Activated CD4-positive, alpha-beta T cell treated with anti-CD3 and anti-CD28 coated beads, Interleukin-2, Interleukin-6, amounts not matched to agents 100 ng/mL and 50 ng/mL, durations not matched to agents 16 hours and 8 hours (primary cell): ENCODE measurements at regions not wholly inside any gene's neighbourhood (a gene's known extent, or its start where the extent isn't known, plus 50 kb on each side); places are given as distances from the start of the nearest gene placed in this dataset.

Experiments
- DNase-seq: peaks from one replicate; pipeline ENCODE4 v3.0.0-alpha.2; 2020

GRCh38 chr2:120596990-120597594, 138.6 kb upstream of the GLI2 start:
- DNase-seq = no peak

GRCh38 chr2:120597595-120598193, 138.0 kb upstream of the GLI2 start:
- no peak for DNase-seq

- no peak for DNase-seq
Observed at GRCh38 chr2:120598416-120598815, 137.3 kb upstream of the GLI2 start.

- no peak for DNase-seq
Observed at GRCh38 chr2:120599072-120599471, 136.6 kb upstream of the GLI2 start.

GRCh38 chr2:120599656-120600055, 136.0 kb upstream of the GLI2 start:
- DNase-seq = no peak

GRCh38 chr2:120600335-120600734, 135.3 kb upstream of the GLI2 start:
- DNase-seq = no peak

GRCh38 chr2:120600786-120601185, 134.9 kb upstream of the GLI2 start:
- no peak for DNase-seq

GRCh38 chr2:120601566-120601965, 134.1 kb upstream of the GLI2 start:
- DNase-seq = no peak

- DNase-seq = no peak
Observed at GRCh38 chr2:120602251-120602650, 133.4 kb upstream of the GLI2 start.

GRCh38 chr2:120604767-120605166, 130.9 kb upstream of the GLI2 start:
- DNase-seq = no peak

GRCh38 chr2:120605231-120605935, 130.3 kb upstream of the GLI2 start:
- DNase-seq = no peak

- no peak for DNase-seq
Observed at GRCh38 chr2:120606280-120606679, 129.4 kb upstream of the GLI2 start.

- no peak for DNase-seq
Observed at GRCh38 chr2:120606931-120607330, 128.7 kb upstream of the GLI2 start.

GRCh38 chr2:120607506-120607905, 128.2 kb upstream of the GLI2 start:
- DNase-seq = no peak

GRCh38 chr2:120607996-120608395, 127.7 kb upstream of the GLI2 start:
- no peak for DNase-seq

- DNase-seq = no peak
Observed at GRCh38 chr2:120609826-120610395, 125.8 kb upstream of the GLI2 start.

GRCh38 chr2:120611016-120611415, 124.7 kb upstream of the GLI2 start:
- no peak for DNase-seq

- DNase-seq = no peak
Observed at GRCh38 chr2:120611961-120612360, 123.7 kb upstream of the GLI2 start.

- DNase-seq = no peak
Observed at GRCh38 chr2:120612471-120612870, 123.2 kb upstream of the GLI2 start.

GRCh38 chr2:120612931-120613330, 122.7 kb upstream of the GLI2 start:
- no peak for DNase-seq

- DNase-seq = no peak
Observed at GRCh38 chr2:120613742-120614571, 121.7 kb upstream of the GLI2 start.

GRCh38 chr2:120614901-120615300, 120.8 kb upstream of the GLI2 start:
- DNase-seq = no peak

- DNase-seq = no peak
Observed at GRCh38 chr2:120616261-120616660, 119.4 kb upstream of the GLI2 start.
